Suppressor macrophage treated with lipopolysaccharide for 1 hour (primary cell): ENCODE measurements at regions not wholly inside any gene's neighbourhood (a gene's known extent, or its start where the extent isn't known, plus 50 kb on each side); places are given as distances from the start of the nearest gene placed in this dataset.
"Not testable (repeated sequence)": the region's sequence is repeated elsewhere in the genome, so short reads cannot be mapped to it uniquely, and the experiment has no call there.

ENCODE experiments used
- DNase-seq, 3 donors: peaks; one replicate each; pipeline ENCODE4 v3.0.0-alpha.2; 2020 to 2022

DNA sequence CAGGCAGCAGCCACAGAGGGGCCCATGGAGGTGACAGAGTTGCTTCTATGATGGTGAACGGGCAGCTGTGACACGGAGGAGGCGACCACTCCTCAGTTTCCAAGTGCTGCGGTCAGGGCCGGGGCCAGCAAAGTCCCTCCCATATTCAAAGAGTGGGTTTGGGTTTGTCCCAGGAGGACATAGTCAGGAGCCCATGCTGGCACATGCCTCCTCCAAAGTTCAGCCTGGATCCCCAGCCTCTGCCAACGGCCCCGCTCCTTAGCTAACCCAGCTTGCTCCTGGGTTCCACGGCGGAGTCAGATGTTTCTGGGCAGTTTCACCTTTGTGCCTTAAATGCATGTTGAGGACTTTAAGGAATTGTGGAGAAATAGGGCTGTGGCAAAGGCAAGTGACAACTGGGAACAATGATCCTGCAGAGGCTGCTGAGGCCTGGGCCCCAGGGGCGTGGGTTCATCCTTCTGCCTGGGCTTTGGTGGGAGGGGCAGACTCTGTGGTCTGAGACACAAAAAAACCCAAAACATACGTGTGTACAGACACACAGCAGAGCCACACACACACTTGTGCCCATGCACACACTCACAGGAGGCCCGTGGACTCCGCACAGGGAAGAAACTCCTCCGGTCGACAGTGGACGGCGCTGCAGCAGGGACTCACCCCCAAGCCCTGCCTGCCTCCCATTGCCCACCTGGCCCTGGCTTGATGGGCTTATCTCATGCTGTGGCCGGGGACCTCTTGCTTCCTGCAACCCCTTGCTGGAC lies 399.4 kb downstream of the TMEM121 start:
- no peak for DNase-seq

DNA sequence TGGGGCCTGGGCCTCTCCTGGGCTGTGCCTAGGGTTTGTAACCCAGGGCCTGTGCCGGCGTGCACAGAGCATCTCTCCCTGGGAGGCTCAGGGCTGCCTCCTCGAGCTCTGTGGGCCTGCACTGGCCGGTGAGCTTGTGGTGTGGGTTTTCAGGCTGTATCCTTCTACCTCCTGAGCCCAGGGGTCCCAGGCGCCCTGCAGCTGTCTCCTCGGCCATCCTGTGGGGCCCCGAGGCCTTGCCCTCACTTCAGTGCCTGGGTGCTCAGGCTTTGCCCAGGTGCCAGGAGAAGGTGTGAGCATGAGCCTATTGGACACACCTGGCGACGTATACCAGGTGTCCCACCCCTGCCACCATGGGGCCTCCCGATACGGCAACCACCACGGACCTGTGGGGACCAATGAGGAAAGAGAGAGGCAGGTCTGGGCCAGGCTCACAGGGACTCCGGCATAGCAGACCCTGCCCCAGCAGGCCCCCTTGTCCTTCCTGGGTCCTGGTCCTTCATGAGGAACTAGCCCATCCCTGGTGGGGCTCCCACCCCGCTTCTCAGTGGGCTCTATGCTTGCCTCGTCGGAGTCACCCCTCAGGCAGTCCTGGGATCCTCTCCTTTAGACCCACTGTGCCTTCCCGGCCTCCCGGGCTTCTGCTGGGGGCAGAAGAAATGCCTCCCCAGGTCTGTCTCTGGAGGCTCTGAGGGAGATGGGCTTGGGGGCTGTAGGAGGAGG lies 400.2 kb downstream of the TMEM121 start:
- no peak for DNase-seq

DNA sequence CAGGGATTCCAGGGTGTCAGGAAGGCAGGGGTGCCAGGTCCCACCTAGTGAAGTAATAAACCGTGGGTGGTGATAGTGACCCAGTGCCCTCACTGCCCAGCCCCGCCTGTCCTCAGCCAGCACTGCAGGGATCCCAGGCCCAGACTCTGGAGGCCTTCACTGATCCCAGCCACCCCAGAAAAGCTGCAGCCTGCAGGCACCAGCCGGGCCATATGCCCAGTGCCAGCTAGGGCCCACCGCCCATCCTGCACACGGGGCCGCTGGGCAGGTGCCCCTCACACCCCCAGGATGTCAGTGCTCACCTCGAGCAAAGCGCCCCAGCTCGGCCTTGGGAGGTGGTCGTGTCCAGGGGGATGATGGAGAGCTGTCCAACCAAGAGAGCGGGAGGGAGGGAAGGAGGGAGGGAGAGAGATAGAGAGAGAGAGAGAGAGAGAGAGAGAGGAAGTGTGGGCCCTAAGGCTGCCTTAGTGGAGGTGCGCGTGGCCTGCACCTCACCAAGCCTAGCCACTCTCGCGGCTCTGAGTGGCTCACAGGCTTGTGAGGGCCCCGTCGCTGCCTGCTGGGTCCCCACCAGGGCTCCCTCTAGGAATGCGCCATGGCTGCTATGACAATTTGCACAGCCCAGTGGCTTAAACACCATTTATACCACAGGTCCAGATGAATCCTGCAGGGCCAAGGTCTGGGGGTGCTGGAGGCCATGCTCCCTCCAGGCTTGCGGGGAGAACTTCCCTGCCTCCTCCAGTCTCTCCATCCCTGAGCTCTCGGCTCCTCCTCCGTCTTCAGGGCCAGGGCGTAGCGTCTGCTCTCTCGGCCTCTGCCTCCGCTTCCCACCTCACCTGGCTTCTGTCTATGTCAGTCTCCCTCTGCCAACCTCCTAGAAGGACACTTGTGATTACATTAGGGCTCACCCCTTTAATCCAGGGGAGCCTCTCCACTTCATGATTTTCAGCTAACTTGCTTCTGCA lies 401.0 kb downstream of the TMEM121 start:
- no peak for DNase-seq

DNA sequence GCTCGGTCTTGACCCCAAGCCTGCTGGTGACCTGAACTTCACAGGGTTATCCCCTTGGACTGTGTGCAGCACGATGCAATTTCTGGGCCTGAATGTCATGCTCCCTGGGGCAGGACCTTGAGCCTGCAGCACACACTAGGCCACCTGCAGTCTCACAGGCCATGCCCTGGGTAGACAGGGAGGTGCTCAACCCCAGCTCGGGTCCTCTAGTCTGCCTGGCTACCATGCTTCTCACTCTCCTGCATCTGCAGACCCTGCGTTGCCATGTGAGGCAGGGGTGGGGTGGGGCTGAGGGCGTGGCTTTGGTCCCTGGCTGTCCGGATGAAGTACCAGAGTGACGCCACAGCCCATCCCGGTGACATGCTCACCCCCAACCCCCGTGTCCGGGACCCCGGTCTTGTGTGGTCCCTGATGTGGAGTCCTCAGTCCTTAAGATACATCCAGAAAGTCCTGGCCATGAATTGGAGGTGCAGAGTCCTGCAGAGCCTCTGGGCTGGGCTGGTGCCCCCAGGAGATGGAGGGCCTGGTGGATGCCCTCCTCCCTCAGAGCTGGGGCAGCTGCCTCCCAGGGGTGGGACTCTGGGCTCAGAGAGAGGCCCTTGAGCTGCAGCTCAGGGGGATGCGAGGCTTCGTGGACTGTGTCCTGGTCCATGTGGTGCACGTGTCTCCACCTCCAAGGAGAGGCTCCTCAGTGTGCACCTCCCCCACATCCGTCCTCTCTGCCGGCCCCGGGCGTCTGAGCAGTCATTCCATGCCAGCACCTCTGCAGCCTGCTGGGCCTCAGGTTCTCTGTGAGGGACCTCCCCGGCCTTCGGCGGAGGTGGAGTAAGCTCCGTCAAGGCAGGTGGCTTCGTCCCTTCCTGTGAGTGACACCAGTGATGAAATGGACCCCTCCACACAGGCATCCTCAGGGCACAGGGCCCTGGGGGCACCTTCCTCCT lies 402.1 kb downstream of the TMEM121 start:
- DNase-seq: not testable (repeated sequence)

DNA sequence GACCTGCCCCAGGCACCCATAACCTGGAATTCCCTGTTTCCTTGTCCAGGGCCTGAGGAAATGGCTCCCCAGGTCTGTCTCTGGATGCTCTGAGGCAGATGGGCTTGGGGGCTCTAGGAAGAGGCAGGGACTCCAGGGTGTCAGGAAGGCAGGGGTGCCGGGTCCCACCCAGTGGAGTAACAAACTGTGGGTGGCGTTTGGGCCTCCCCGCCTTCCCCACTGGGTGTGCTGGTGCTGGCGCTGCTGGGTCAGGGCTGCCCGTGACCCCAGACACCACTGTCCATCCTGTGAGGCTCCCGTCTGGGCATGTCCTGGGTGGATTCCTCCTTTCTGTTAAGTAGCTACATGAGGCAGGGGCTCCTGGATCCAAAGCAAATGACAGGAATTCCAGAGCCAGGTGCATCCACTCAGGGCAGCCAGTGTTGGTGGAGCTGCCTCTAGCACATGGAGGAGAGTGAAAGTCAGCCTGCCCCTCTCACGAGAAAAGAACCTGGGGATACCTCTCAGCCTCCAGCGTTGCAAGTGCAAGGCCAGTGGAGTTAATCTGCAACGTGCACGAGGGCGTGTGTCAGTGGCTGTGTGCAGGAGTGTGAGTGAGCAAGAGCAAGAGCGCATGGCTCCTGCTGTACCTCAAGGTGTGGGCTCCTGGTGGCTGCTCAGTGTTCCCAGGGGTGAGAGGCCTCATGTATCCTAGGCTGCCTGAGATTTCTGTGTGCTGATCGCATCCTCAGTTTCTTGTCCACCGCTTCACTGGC lies 403.1 kb downstream of the TMEM121 start:
- DNase-seq: no peak

DNA sequence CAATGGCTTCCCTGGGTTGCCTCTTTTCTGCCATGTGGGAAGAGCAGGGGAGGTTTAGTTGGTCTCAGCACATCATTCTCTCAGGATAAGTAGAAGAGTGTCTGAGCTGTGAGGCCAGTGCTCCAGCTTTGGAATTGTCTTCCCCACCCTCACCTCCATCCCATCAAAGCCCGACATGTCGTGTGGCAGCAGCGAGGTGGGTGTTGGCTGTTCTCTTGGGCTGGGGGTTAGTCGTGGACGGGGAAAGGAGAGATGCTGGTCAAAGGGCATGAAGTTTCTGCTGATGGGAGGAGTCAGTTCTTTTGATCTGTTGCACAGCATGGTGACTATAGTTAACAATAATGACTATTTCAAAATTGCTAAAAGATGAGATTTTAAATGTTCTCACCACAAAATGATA lies 404.2 kb downstream of the TMEM121 start:
- no peak for DNase-seq

DNA sequence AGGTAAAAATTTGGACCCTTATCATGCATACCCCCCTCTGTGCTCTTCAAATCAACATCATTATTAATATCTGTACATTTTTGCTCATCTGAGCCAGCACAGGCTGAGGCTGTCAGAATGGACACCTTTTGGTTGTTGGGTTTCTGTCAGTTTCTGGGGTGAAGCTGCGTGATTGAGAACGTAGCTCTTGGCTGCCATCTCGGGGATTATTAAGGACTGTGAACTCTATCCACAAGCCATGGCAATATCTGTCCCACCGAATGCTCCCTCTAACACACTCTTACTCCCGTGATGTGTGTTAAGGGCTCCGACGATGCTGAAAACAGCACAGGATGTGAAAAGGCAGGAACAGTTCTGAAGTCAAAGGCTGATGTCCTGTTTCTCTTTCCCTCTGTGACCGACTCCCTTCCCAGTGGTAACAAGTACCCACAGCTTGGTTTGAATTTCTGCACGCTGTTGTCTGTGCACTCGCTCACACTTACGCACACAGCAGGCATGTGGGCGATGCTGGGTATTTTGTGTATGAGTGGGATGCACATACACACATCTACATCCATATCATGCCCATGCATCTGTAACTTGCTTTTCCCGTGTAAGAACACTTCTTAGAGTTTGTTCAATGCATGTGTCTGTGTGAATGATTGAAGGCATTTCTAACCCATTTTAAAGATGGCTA lies 405.6 kb downstream of the TMEM121 start:
- DNase-seq: no peak

DNA sequence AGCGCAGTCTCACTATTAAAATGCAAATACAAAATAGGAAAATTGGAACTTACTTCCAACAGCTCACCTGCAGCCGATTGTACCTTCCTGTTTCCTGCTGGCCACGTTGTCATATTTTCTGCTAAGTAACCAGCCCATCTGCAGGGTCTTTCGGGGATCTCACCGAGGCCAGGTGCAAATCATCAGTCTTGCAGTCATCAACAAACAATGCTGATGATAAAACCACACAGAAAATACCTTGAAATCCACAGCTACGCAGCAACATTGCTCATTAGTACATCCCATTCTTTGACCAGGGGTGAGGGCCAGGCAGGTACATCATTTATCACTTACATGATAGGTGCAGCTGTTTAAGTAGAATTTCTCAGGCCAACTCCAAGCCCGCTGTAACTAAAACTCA lies 406.9 kb downstream of the TMEM121 start:
- DNase-seq: no peak

DNA sequence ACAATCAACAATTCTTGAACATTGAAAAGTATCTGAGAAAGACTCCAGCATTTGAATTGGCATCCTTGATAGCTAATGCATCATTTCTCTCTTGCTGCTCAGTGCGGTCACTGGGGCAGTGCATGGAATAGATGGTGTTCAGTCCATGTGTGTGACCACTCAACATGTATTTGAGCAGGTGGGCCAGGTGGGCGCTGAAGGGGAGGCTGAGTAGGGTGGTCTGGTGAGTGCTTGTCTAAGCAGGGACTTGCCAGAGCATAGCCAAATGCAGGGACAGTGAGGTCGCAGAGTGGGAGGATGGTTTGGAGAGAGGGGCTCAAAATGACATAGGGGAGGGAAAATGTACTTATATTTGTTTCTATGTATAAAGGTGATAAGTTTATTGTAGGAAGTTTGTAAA lies 409.0 kb downstream of the TMEM121 start:
- DNase-seq: no peak

DNA sequence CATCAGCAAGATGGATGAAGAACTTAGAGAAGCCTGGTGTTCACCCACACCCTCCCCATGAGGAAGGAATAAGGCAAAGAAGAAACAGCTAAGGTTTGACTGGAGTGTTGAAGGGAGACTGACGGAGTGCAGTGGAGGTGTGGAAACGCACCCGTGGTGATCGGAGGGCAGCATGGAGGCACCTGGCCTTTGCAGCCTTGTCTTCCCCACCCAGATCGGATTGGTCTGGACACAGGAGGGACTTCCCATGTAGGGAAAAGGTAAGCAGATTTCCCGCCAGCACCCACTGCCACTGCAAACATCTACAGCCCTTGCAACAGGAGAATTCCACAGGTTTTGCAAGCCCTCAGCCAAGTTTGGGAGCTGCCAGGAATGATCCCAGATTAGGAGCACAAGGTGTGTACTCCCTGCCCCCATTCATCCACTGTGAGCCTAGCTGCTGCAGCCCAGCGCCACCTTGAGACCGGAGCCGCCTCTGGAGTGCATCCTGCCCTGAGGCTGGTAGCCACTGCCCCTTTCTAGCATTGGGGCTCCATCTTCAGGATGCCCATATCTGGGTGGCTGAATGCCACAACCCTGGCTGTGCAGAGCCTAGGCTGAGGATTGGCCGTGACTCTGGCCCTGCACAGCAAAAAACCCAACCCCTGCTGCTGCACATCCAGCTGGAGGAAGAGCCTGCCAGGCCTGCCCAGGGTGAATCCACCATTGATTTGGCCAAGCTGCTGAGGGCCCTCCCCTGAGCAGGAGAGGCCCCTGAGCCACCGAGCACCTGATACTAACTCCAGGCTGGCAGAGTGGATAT lies 411.1 kb downstream of the TMEM121 start:
- no peak for DNase-seq

DNA sequence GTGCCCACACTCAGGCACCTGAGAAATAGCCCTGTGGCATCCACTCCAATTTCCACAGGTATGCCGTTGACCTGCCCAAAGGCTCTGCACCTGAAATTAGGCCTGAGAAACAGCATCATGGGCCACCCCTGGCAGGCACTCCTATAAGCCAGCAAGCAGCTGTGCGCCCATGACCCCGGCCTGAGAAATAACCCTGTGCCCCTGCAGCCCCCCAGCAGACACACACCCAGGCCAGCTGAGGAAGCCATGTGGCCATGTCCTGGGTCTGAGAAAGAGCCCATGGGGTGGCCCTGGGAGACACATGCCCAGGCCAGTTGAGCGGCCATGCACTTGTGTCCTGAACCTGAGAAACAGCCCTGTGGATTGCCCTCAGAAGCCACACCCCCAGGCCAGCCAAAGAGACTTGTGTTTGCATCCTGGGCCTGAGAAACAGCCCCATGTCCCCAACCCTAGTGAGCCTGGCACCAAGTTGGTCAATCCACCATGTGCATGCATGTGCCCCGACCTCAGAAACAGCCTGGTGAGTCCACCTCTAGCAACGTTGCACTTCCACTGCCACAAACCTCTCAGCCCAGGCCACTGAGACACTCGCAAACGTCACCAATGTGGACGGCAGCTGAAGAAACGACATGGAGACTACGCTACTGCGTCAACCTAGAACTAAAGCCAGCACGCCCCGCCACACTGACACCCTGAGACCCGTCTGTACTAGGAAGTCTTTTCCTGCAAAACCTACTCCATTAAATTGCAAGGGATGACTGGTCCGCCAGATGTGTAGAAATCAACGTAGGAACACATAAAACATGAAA lies 411.9 kb downstream of the TMEM121 start:
- DNase-seq: no peak

DNA sequence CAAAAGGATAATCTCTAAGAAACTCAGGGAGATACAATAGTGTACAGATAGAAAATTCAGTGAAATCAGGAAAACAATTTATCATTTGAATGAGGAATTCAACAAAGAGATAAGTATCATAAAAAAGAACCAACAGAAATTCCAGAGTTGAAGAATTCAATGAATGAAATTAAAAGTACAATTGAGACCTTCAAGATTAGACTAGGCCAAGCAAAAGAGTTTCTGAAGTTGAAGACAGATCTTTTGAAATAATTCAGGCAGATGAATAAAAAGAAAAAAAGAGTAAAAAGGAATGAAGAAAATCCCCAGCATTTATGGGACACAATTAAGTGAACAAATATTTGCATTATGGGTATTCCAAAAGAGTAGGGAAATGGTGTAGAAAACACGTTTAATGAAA lies 412.6 kb downstream of the TMEM121 start:
- DNase-seq: no peak

DNA sequence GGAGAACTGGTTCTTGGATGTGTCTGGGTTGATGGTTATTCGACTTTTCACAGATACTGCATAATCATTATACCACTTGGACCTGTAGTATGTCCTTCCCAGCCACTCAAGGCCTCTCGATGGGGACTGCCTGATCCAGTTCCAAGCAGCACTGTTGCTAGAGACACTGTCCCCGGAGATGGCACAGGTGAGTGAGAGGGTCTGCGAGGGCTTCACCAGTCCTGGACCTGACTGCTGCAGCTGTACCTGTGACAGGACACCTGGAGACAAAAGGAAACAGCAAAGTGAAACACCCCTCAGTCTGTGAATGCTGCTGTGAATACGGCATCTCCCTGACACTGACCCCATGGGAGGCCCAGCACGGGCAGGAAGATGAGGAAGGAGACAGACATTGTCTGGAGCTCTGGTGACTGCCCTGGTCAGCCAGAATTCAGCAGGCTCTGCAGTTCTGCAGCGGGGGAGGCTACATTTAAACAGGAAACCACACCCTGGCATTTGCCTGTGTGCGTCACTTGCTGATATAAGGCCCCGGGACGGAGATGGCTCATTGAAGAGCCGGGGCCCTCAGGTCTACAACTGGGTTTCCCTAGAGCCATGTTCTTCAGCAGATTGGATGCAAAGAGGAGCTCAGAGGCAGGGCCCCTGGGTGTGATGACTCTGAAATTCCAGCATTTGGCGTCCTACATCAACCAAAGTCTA lies 413.6 kb downstream of the TMEM121 start:
- DNase-seq: peak; percentile 34 to 51 (median 47)

DNA sequence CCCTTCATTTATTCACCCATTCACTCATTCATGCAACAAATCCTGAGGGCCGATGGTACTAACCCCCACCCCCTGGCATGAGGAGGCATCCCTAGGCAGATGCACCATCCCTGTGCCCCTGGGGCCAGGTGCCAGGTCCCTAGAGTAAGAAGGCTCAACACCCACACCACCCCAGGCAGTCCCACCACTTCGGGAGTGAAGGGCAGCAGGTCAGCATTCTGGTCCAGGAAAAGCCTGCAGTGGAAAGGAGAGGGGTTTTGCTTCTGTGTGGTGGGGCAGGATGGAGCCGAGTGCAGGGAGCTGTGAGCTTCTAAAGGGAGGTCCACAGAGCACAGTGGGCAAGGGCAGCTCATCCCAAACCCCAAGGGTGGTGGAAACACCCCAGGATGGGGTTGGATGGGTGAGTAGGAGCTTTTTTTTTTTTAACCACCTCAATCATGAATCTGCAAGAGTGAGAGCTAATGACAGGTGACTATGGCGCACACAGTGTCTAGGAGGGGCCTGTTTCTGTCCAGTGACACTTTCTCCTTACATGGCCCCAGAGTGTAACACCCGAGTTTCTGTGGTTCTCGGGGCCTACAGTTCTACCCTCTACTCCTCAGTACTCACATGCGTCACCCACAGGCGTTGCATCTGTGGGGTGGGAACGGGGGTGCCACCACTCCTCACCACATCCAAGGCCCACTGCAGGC lies 414.3 kb downstream of the TMEM121 start:
- DNase-seq: no peak

DNA sequence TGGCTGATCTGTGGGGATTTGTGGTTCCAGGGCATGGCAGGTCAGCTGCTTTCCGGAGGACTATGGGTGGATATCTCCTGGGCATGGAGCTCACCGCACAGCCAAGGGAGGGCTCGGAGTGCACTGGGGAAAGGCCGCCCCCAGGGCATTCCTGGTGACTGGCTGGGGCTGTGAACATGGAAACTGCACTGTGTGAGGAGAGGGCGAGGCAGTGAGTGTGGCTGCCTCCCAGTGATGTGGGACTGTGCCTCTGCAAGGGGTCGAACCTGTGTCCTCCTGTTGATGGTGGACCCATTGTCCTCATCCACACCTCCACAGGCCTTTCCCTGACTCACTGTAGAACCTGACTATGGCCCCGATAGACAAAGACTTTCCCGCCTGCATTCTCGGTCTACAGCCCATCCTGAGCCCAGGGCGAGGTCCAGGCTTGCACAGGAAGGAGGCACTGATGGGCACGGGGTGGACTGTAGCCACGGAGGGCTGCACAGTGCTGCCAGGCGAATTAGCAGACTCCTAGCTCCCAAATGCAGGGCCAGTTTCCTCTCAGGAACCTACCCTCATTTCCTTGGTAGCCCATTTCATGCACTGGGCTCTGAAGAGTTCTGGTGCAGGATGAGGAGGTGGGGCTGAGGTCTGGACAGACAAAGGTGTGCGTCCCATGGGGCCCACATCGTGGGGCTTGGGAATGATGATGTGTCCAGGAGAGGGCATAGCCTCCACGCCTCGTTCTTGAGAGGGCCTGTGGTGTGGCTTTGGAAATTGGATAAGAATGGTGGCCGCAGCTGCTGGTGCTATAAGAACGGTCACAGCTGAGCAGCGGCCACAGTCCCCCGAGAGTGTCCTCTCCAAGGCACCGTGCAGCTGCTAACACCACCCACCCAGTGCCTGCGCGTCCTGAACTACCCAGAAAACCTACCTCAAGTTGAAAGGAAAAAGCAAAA lies 415.1 kb downstream of the TMEM121 start:
- DNase-seq: no peak

DNA sequence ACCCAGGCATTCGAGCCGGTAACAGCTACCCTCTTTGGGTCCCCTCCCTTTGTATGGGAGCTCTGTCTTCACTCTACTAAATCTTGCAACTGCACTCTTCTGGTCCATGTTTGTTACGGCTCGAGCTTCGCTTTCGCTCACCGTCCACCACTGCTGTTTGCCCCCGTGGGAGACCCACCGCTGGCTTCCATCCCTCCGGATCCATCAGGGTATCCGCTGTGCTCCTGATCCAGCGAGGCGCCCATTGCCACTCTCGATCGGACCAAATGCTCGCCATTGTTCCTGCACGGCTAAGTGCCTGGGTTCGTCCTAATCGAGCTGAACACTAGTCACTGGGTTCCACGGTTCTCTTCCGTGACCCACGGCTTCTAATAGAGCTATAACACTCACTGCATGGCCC lies 416.3 kb downstream of the TMEM121 start:
- not testable (repeated sequence) for DNase-seq
